Uterus (tissue), 3 donors: ENCODE measurements at regions not wholly inside any gene's neighbourhood (a gene's known extent, or its start where the extent isn't known, plus 50 kb on each side); places are given as distances from the start of the nearest gene placed in this dataset.

Experiments used
- DNase-seq, 2 donors: peaks; one replicate each; pipeline ENCODE4 v3.0.0-alpha.2; 2019 to 2020
- H3K27ac ChIP-seq, 2 donors: fragments of 200-600 bp; sonication (generic); 1 replicate in 1 of 2; 2 replicates in 1 of 2; pipeline ENCODE4 v1.5.1; 2016 to 2018
- H3K27me3 ChIP-seq, 2 donors: fragments of 200-600 bp; sonication (generic); one replicate each; pipeline ENCODE4 v1.5.1; 2018 to 2019; ENCODE audit warnings: control low read depth in 1 of 2
- H3K36me3 ChIP-seq, 2 donors: fragments of 200-600 bp; sonication (generic); one replicate each; pipeline ENCODE4 v1.5.1; 2019; ENCODE audit warnings: control low read depth in 1 of 2
- H3K4me1 ChIP-seq, 2 donors: fragments of 200-600 bp; sonication (generic); one replicate each; pipeline ENCODE4 v1.5.1; 2018 to 2019; ENCODE audit warnings: control low read depth in 1 of 2
- H3K4me3 ChIP-seq, 2 donors: fragments of 200-600 bp; sonication (generic); 1 replicate in 1 of 2; 2 replicates in 1 of 2; pipeline ENCODE4 v1.5.1; 2018 to 2019; ENCODE audit warnings: mild to moderate bottlenecking in 1 of 2
- H3K9me3 ChIP-seq, 2 donors: fragments of 200-600 bp; sonication (generic); one replicate each; pipeline ENCODE4 v1.5.1; 2019; ENCODE audit warnings: control low read depth in 1 of 2
- CTCF ChIP-seq, 4 experiments: fragments of 200-600 bp in 2 of 4; fragments of 450-650 bp in 2 of 4; sonication (generic) in 2 of 4; IDR thresholded peaks; one replicate each; pipeline ENCODE4 v1.5.1; 2016 to 2019; ENCODE audit warnings: antibody characterized with exemption in 4 of 4, mild to moderate bottlenecking in 2 of 4, moderate library complexity in 1 of 4
- POLR2A ChIP-seq, 2 donors: fragments of 450-650 bp; IDR thresholded peaks; one replicate each; pipeline ENCODE4 v1.6.1; 2016; ENCODE audit warnings: antibody characterized with exemption in 2 of 2, mild to moderate bottlenecking in 1 of 2, moderate library complexity in 1 of 2
- intact Hi-C: fragments of 100-400 bp; cut with DNase I; formaldehyde crosslinking; loops from one replicate; pipeline ENCODE4 v1.15.1; 2023; ENCODE audit warnings: low total_unique reads
- donor health status: DM: yes; HTN: yes; CAD: no.

- H3K27ac ChIP-seq: no peak overlapping the region
- intact Hi-C loops: no loop called here
- H3K4me3 ChIP-seq: no peak overlapping the region
- no peak for TF ChIP-seq CTCF (IDR thresholded peaks at IDR 0.05)
- TF ChIP-seq POLR2A (IDR thresholded peaks at IDR 0.05): no peak
- DNase-seq: no peak
- no peaks in the 10 kb centered on the region for H3K36me3 ChIP-seq
- no peaks in the 10 kb centered on the region for H3K27me3 ChIP-seq
- no peaks in the 10 kb centered on the region for H3K4me1 ChIP-seq
- no peaks in the 10 kb centered on the region for H3K9me3 ChIP-seq
Observed at GRCh38 chr7:51577390-51577789, 260.8 kb upstream of the COBL start.

GRCh38 chr7:51569581-51569980, 253.0 kb upstream of the COBL start:
- no peak overlapping the region for H3K27ac ChIP-seq
- TF ChIP-seq POLR2A (IDR thresholded peaks at IDR 0.05) (no peak), CTCF (IDR thresholded peaks at IDR 0.05) (no peak)
- DNase-seq: no peak
- no peaks in the 10 kb centered on the region for H3K27me3 ChIP-seq
- H3K36me3 ChIP-seq: no peaks in the 10 kb centered on the region
- intact Hi-C loops: no loop called here
- no peak overlapping the region for H3K4me3 ChIP-seq
- no peaks in the 10 kb centered on the region for H3K9me3 ChIP-seq
- H3K4me1 ChIP-seq: no peaks in the 10 kb centered on the region

DNA sequence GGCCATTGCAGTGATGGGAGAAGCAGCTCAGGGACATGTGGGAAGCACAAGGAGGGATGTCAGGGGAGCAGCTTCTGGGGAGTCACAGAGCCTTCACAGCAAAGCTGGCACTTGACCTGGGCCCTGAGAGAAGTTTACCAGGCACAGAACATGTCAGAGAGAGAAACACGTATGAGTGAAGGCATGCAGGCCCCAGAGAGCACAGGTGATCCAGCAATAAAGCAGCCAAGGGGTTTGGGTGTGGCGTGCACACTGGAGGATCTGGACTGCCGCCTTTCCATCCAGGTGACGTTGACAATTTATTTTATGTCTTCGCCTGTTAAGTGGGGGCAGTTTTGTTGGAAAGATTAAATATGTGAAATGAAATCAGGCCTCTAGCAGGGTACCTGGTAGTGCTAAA, 252.6 kb upstream of the COBL start:
- DNase-seq: no peak
- Histone ChIP-seq H3K27me3 (no peaks in the 10 kb centered on the region), H3K9me3 (no peaks in the 10 kb centered on the region), H3K36me3 (no peaks in the 10 kb centered on the region), H3K4me3 (no peak overlapping the region), H3K4me1 (no peaks in the 10 kb centered on the region), H3K27ac (no peak overlapping the region)
- intact Hi-C loops: no loop called here
- TF ChIP-seq CTCF (IDR thresholded peaks at IDR 0.05) (no peak), POLR2A (IDR thresholded peaks at IDR 0.05) (no peak)

DNA sequence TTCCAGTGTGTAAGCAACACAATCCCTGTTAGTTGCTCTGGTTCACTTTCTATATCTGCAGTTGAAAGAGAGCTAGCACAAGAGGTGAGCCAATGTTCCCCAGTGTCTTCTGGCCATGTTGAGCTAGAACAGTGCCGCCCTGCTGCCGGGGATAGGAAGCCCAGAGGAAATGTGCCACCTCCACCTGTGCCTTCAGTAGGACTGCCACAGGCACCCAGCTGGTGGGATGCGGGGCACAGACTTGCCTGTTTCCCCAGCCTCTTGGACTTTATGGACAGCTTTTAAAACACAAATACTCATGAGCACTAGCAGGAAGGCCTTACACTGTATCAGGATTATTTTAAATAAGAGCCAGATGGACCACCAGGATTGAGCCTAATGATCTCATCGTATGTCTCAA, 234.5 kb upstream of the COBL start:
- DNase-seq: no peak
- TF ChIP-seq POLR2A (IDR thresholded peaks at IDR 0.05) (no peak), CTCF (IDR thresholded peaks at IDR 0.05) (no peak)
- H3K27me3 ChIP-seq: no peaks in the 10 kb centered on the region
- H3K27ac ChIP-seq: no peak overlapping the region
- no peaks in the 10 kb centered on the region for H3K9me3 ChIP-seq
- no peak overlapping the region for H3K4me3 ChIP-seq
- intact Hi-C loops: no loop called here
- no peaks in the 10 kb centered on the region for H3K36me3 ChIP-seq
- no peaks in the 10 kb centered on the region for H3K4me1 ChIP-seq

- no peak overlapping the region for H3K4me3 ChIP-seq
- no peaks in the 10 kb centered on the region for H3K36me3 ChIP-seq
- no peaks in the 10 kb centered on the region for H3K27me3 ChIP-seq
- no peak for DNase-seq
- no peaks in the 10 kb centered on the region for H3K9me3 ChIP-seq
- no peak overlapping the region for H3K27ac ChIP-seq
- no peaks in the 10 kb centered on the region for H3K4me1 ChIP-seq
- intact Hi-C loops: no loop called here
- TF ChIP-seq CTCF (IDR thresholded peaks at IDR 0.05) (no peak), POLR2A (IDR thresholded peaks at IDR 0.05) (no peak)
Observed at GRCh38 chr7:51545131-51545530, 228.5 kb upstream of the COBL start.
